Stomach (tissue), 4 donors: ENCODE measurements at regions not wholly inside any gene's neighbourhood (a gene's known extent, or its start where the extent isn't known, plus 50 kb on each side); places are given as distances from the start of the nearest gene placed in this dataset.

Experiments used
- EP300 ChIP-seq: sonication (generic); formaldehyde crosslinking; IDR thresholded peaks from one replicate; pipeline ENCODE4 v1.6.1; 2017; ENCODE audit warnings: antibody characterized with exemption
- POLR2A ChIP-seq, 4 donors: fragments of 450-650 bp; IDR thresholded peaks; one replicate each; pipeline ENCODE4 v1.6.1; 2016; ENCODE audit warnings: antibody characterized with exemption in 4 of 4, control low read depth in 2 of 4, mild to moderate bottlenecking in 1 of 4, moderate library complexity in 1 of 4
- TF ChIP-seq, protein P1 (sequence below), 7 experiments: fragments of 450-650 bp in 4 of 7; fragments of 200-600 bp in 3 of 7; sonication (generic) in 3 of 7; IDR thresholded peaks; one replicate each; pipeline ENCODE4 v1.5.1; 2016 to 2019; ENCODE audit warnings: antibody characterized with exemption in 7 of 7, control low read depth in 2 of 7, mild to moderate bottlenecking in 1 of 7

DNA sequence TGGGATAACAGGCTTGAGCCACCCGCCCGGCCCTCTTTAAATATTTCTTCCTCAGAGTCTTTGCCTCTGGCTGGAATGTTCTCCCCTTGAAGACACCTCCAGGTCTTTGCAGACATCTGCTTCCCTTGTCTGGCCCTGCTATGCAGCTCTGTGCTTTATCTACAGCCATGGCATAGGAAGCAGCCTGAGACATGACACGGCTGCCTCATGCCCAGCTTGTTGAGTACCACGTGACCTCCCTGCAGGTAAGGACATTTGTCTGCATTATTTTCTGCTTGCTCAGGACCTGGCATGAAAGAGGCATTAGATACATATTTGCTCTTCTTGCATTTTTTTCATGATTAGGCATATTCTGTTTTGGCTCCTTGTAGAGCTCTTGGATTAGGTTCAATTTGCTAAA is 113.8 kb upstream of the KLF6 start:
- TF ChIP-seq, protein P1, sequence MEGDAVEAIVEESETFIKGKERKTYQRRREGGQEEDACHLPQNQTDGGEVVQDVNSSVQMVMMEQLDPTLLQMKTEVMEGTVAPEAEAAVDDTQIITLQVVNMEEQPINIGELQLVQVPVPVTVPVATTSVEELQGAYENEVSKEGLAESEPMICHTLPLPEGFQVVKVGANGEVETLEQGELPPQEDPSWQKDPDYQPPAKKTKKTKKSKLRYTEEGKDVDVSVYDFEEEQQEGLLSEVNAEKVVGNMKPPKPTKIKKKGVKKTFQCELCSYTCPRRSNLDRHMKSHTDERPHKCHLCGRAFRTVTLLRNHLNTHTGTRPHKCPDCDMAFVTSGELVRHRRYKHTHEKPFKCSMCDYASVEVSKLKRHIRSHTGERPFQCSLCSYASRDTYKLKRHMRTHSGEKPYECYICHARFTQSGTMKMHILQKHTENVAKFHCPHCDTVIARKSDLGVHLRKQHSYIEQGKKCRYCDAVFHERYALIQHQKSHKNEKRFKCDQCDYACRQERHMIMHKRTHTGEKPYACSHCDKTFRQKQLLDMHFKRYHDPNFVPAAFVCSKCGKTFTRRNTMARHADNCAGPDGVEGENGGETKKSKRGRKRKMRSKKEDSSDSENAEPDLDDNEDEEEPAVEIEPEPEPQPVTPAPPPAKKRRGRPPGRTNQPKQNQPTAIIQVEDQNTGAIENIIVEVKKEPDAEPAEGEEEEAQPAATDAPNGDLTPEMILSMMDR (IDR thresholded peaks at IDR 0.05), result no peak
- no peak for TF ChIP-seq POLR2A (IDR thresholded peaks at IDR 0.05)
- no peak for TF ChIP-seq EP300
